ENCODE measurements at regions not wholly inside any gene's neighbourhood (a gene's known extent, or its start where the extent isn't known, plus 50 kb on each side); places are given as distances from the start of the nearest gene placed in this dataset.

GRCh38 chr6:19333936-19334335 is 503.2 kb upstream of the ID4 start:
- TF ChIP-seq POLR2A (IDR thresholded peaks at IDR 0.05; ENCODE audit: low read length) (no peak), GATA1 (IDR thresholded peaks at IDR 0.05; ENCODE audit: low read depth, low read length) (no peak)
